Mesendoderm (in vitro differentiated cells): ENCODE measurements at regions not wholly inside any gene's neighbourhood (a gene's known extent, or its start where the extent isn't known, plus 50 kb on each side); places are given as distances from the start of the nearest gene placed in this dataset.
A peak's percentile ranks its signal among the peaks of the same experiment; 100 is the strongest.

ENCODE experiments used
- DNase-seq: peaks from one replicate; pipeline ENCODE4 v3.0.0; 2013
- H2AK5ac ChIP-seq: 2 replicates; pipeline ENCODE4 v1.6.1; 2013; ENCODE audit warnings: low read length, inconsistent platforms
- H2BK120ac ChIP-seq: 2 replicates; pipeline ENCODE4 v1.6.1; 2013; ENCODE audit warnings: low read depth, mild to moderate bottlenecking, low read length, moderate library complexity, mixed read lengths
- H2BK15ac ChIP-seq: replicated peaks from 2 replicates; pipeline ENCODE4 v1.6.1; 2013; ENCODE audit warnings: low read depth, mild to moderate bottlenecking, moderate library complexity
- H2BK5ac ChIP-seq: 2 replicates; pipeline ENCODE4 v1.6.1; 2013; ENCODE audit warnings: low read length, inconsistent platforms
- H3K18ac ChIP-seq: 2 replicates; pipeline ENCODE4 v1.6.1; 2013; ENCODE audit warnings: mild to moderate bottlenecking, low read length, mixed read lengths
- H3K23ac ChIP-seq: one replicate; pipeline ENCODE4 v1.6.1; 2013; ENCODE audit warnings: low read length
- H3K27ac ChIP-seq: 2 replicates; pipeline ENCODE4 v1.5.1; 2013; ENCODE audit warnings: low read depth, mild to moderate bottlenecking, inconsistent platforms, low read length, moderate library complexity
- H3K27me3 ChIP-seq: 2 replicates; pipeline ENCODE4 v1.6.1; 2013; ENCODE audit warnings: low read length, control low read depth, mild to moderate bottlenecking, inconsistent platforms; ENCODE audit not compliant: insufficient read depth, poor library complexity
- H3K36me3 ChIP-seq: 2 replicates; pipeline ENCODE4 v1.6.1; 2013; ENCODE audit warnings: low read length, inconsistent platforms; ENCODE audit not compliant: control insufficient read depth, insufficient read depth
- H3K4ac ChIP-seq: one replicate; pipeline ENCODE4 v1.6.1; 2013; ENCODE audit warnings: low read depth, mild to moderate bottlenecking, low read length, moderate library complexity
- H3K4me1 ChIP-seq: 2 replicates; pipeline ENCODE4 v1.6.1; 2013; ENCODE audit warnings: low read depth, low read length, inconsistent platforms; ENCODE audit not compliant: control insufficient read depth
- H3K4me2 ChIP-seq: 2 replicates; pipeline ENCODE4 v1.6.1; 2013; ENCODE audit warnings: low read length
- H3K4me3 ChIP-seq: 2 replicates; pipeline ENCODE4 v1.5.1; 2013; ENCODE audit warnings: mild to moderate bottlenecking, low read length
- H3K56ac ChIP-seq: one replicate; pipeline ENCODE4 v1.6.1; 2013; ENCODE audit warnings: low read length
- H3K79me1 ChIP-seq: 2 replicates; pipeline ENCODE4 v1.6.1; 2013; ENCODE audit warnings: low read length, inconsistent platforms
- H3K79me2 ChIP-seq: 2 replicates; pipeline ENCODE4 v1.6.1; 2013; ENCODE audit warnings: mild to moderate bottlenecking, low read length; ENCODE audit not compliant: control insufficient read depth, insufficient read depth
- H3K9ac ChIP-seq: 2 replicates; pipeline ENCODE4 v1.6.1; 2013; ENCODE audit warnings: low read length, inconsistent platforms
- H4K5ac ChIP-seq: one replicate; pipeline ENCODE4 v1.6.1; 2013; ENCODE audit warnings: low read length
- H4K8ac ChIP-seq: one replicate; pipeline ENCODE4 v1.6.1; 2013; ENCODE audit warnings: low read depth, mild to moderate bottlenecking, control low read depth, low read length, moderate library complexity
- WGBS: extraction: QIAGEN DNeasy Blood & Tissue Kit; methylation state at CpG from one replicate; pipeline ENCODE4 v1.1.7; 2013; ENCODE audit warnings: low lambda C conversion rate, missing lambda C conversion rate; ENCODE audit not compliant: insufficient coverage; ENCODE audit errors: extremely low coverage; 5-methylcytosine and 5-hydroxymethylcytosine counted together

GRCh38 chr9:13971966-13972655 is 341.8 kb downstream of the NFIB start:
- Histone ChIP-seq H3K4ac (no peak overlapping the region), H3K18ac (no peak overlapping the region), H3K23ac (no peak overlapping the region), H3K4me3 (no peak overlapping the region), H4K8ac (no peak overlapping the region), H3K4me2 (no peak overlapping the region), H2BK120ac (no peak overlapping the region), H2BK5ac (no peak overlapping the region), H3K27ac (no peak overlapping the region), H3K36me3 (no peaks in the 10 kb centered on the region), H3K79me1 (no peaks in the 10 kb centered on the region), H2AK5ac (no peak overlapping the region), H3K9ac (no peak overlapping the region), H4K5ac (no peak overlapping the region), H3K27me3 (no peaks in the 10 kb centered on the region), H3K4me1 (no peaks in the 10 kb centered on the region), H3K79me2 (no peaks in the 10 kb centered on the region), H3K56ac (peak overlapping the region; percentile 1), H2BK15ac (no peak overlapping the region)
- peak; percentile 74 for DNase-seq
- WGBS: no CpG with 5 or more reads among the region's 10 CpGs

DNA sequence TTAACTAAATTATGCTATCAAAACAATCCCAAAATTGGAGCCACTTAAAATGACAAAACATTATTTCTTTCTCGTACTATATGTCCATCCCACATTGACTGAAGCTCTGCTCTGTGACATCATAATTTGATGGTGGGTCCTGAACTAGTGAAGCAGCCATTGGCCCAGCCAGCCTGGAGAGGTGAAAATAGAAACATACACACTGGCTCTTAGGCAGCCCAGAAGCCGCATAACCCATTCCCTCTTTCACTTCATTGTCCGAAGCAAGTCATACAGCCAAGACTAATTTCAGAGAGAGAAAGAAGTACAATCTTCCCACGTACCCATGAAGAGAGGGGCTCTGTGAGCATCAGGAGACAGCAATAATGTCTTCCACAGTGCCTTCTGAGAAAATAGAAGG is 342.5 kb downstream of the NFIB start:
- no peaks in the 10 kb centered on the region for H3K79me1 ChIP-seq
- H3K79me2 ChIP-seq: no peaks in the 10 kb centered on the region
- no peak overlapping the region for H2BK120ac ChIP-seq
- H3K4ac ChIP-seq: no peak overlapping the region
- no peak overlapping the region for H2AK5ac ChIP-seq
- no peak overlapping the region for H4K8ac ChIP-seq
- H2BK5ac ChIP-seq: no peak overlapping the region
- no peak overlapping the region for H3K56ac ChIP-seq
- no peak overlapping the region for H3K9ac ChIP-seq
- no peak for DNase-seq
- H3K36me3 ChIP-seq: no peaks in the 10 kb centered on the region
- no peak overlapping the region for H2BK15ac ChIP-seq
- H3K18ac ChIP-seq: no peak overlapping the region
- no CpG with 5 or more reads among the region's 4 CpGs for WGBS
- no peak overlapping the region for H3K27ac ChIP-seq
- H3K4me1 ChIP-seq: no peaks in the 10 kb centered on the region
- no peak overlapping the region for H3K4me3 ChIP-seq
- no peak overlapping the region for H4K5ac ChIP-seq
- no peak overlapping the region for H3K23ac ChIP-seq
- no peak overlapping the region for H3K4me2 ChIP-seq
- no peaks in the 10 kb centered on the region for H3K27me3 ChIP-seq

DNA sequence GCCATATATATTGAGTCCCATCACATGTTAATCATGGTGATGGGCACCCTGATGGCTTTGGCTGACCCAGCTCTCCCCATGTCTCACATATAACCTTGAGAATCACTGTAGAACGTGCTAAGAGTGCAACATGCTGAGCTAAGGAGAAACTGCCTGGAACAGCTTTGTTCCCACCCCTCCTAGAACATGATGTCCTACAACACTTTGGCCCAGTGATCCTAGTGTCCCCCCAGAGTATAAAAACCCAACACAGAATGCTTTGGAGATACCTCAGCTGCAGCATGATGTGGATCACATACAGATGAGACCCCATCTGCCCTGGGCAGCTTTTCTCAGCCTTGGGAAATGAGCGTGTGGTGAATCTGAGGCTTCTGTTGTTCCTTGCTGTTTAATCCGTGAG is 343.5 kb downstream of the NFIB start:
- no peak overlapping the region for H3K27ac ChIP-seq
- H2AK5ac ChIP-seq: no peak overlapping the region

GRCh38 chr9:13970018-13970417 is 343.9 kb downstream of the NFIB start:
- Histone ChIP-seq H3K4me3 (no peak overlapping the region), H3K79me2 (no peaks in the 10 kb centered on the region), H2AK5ac (no peak overlapping the region), H2BK15ac (no peak overlapping the region), H3K79me1 (no peaks in the 10 kb centered on the region), H4K8ac (no peak overlapping the region), H2BK120ac (no peak overlapping the region), H4K5ac (no peak overlapping the region), H3K4ac (no peak overlapping the region), H3K9ac (no peak overlapping the region), H3K18ac (no peak overlapping the region), H3K27ac (no peak overlapping the region), H3K27me3 (no peaks in the 10 kb centered on the region), H2BK5ac (no peak overlapping the region), H3K23ac (no peak overlapping the region), H3K36me3 (no peaks in the 10 kb centered on the region), H3K4me1 (no peaks in the 10 kb centered on the region), H3K4me2 (no peak overlapping the region), H3K56ac (no peak overlapping the region)
- WGBS: no CpG with 5 or more reads among the region's 4 CpGs
- no peak for DNase-seq

More for the DNA sequence above, 343.5 kb downstream of the NFIB start:
- Histone ChIP-seq H3K9ac (no peak overlapping the region), H3K79me1 (no peaks in the 10 kb centered on the region), H2BK120ac (no peak overlapping the region), H3K27me3 (no peaks in the 10 kb centered on the region), H3K4me1 (no peaks in the 10 kb centered on the region), H3K23ac (no peak overlapping the region), H3K18ac (no peak overlapping the region), H3K36me3 (no peaks in the 10 kb centered on the region), H2BK15ac (no peak overlapping the region), H3K79me2 (no peaks in the 10 kb centered on the region), H3K56ac (no peak overlapping the region), H3K4ac (no peak overlapping the region), H3K4me3 (no peak overlapping the region), H2BK5ac (no peak overlapping the region), H4K8ac (no peak overlapping the region), H4K5ac (no peak overlapping the region), H3K4me2 (no peak overlapping the region)
- no peak for DNase-seq
- WGBS: no CpG with 5 or more reads among the region's 3 CpGs

DNA sequence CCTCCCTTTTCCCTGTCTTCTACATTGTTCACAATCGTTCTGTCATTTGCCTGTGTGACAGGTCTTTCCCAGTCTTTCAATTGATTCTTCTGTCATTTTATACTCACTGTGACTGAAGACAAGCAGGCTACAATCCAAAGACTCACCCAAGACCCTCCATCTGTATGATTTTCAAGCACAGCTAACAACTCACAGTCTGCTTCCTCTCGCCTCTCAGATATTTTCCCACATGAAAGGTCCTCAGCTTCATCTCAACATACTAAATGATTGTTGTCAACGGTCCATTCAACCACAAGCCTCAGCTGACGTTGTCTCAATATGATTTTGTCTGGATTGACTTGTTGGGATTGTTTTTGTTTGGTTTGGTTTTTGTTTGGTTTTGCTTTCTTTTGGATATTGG is 346.5 kb downstream of the NFIB start:
- Histone ChIP-seq H3K79me2 (no peaks in the 10 kb centered on the region), H3K23ac (no peak overlapping the region), H3K27ac (no peak overlapping the region), H3K4ac (no peak overlapping the region), H4K5ac (no peak overlapping the region), H3K4me2 (no peak overlapping the region), H3K79me1 (no peaks in the 10 kb centered on the region), H3K36me3 (no peaks in the 10 kb centered on the region), H2BK120ac (no peak overlapping the region), H3K4me1 (no peaks in the 10 kb centered on the region), H3K27me3 (no peaks in the 10 kb centered on the region), H3K9ac (no peak overlapping the region), H3K18ac (no peak overlapping the region), H2AK5ac (no peak overlapping the region), H2BK15ac (no peak overlapping the region), H3K56ac (no peak overlapping the region), H2BK5ac (no peak overlapping the region), H4K8ac (no peak overlapping the region), H3K4me3 (no peak overlapping the region)
- DNase-seq: no peak
- WGBS: no CpG with 5 or more reads among the region's 4 CpGs

DNA sequence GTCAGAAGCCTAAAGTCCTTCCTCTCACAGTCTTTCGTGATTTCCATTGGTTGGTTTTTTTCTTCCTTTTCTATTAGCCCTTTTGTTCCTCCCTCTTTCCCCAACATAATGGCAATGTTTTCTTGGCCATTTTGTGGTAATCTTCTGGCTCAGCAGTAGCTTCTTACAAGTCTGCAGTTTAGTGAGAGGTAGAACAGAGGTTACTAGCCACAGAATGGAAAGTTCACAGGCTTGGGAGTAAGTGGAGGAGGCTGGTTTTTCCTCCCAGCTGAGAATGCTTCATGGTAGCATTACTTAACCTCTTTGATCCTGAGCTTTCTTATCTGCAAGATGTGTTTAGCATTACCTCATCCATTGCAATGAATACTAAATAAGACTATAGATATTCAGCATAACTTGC is 346.9 kb downstream of the NFIB start:
- Histone ChIP-seq H3K27ac (no peak overlapping the region), H2BK5ac (no peak overlapping the region), H3K4me3 (no peak overlapping the region), H3K4me2 (no peak overlapping the region), H3K23ac (no peak overlapping the region), H3K9ac (no peak overlapping the region), H3K4ac (no peak overlapping the region), H2BK120ac (no peak overlapping the region), H3K18ac (no peak overlapping the region), H2BK15ac (no peak overlapping the region), H4K8ac (no peak overlapping the region), H3K27me3 (no peaks in the 10 kb centered on the region), H2AK5ac (no peak overlapping the region), H3K79me1 (no peaks in the 10 kb centered on the region), H3K36me3 (no peaks in the 10 kb centered on the region), H3K56ac (no peak overlapping the region), H4K5ac (no peak overlapping the region), H3K4me1 (no peaks in the 10 kb centered on the region), H3K79me2 (no peaks in the 10 kb centered on the region)
- peak; percentile 44 for DNase-seq
- no CpG with 5 or more reads among the region's 1 CpG for WGBS
